RWPE1 (cell line): ENCODE measurements at regions not wholly inside any gene's neighbourhood (a gene's known extent, or its start where the extent isn't known, plus 50 kb on each side); places are given as distances from the start of the nearest gene placed in this dataset.
"Not testable (repeated sequence)": the region's sequence is repeated elsewhere in the genome, so short reads cannot be mapped to it uniquely, and the experiment has no call there.

Experiments
- CTCF ChIA-PET: fragments of 350-600 bp; sonication (Branson Sonifier 250); formaldehyde crosslinking; extraction: SDS; loops from one replicate; lab custom pipeline; 2021; lab: Yijun Ruan, JAX
- POLR2A ChIA-PET: fragments of 400-600 bp; formaldehyde crosslinking; extraction: SDS; loops from one replicate; lab custom pipeline; 2020; ENCODE audit warnings: antibody characterized with exemption; ENCODE audit not compliant: low non-redundant PET; lab: Yijun Ruan, JAX
- DNase-seq: peaks from one replicate; pipeline ENCODE4 v3.0.0; 2012; ENCODE audit warnings: low spot score
- H3K27ac ChIP-seq: fragments of 450-650 bp; 2 replicates; pipeline ENCODE4 v1.5.1; 2017
- CTCF ChIP-seq: fragments of 450-650 bp; conservative IDR thresholded peaks from 2 replicates; pipeline ENCODE4 v1.5.1; 2017; ENCODE audit warnings: low read depth, mild to moderate bottlenecking

GRCh38 chr16:64667334-64667877 lies 454.5 kb downstream of the CDH11 start:
- no peak overlapping the region for H3K27ac ChIP-seq
- DNase-seq, result no peak
- ChIA-PET POLR2A (no interaction called here), CTCF (no interaction called here)
- TF ChIP-seq CTCF, result no peak

DNA sequence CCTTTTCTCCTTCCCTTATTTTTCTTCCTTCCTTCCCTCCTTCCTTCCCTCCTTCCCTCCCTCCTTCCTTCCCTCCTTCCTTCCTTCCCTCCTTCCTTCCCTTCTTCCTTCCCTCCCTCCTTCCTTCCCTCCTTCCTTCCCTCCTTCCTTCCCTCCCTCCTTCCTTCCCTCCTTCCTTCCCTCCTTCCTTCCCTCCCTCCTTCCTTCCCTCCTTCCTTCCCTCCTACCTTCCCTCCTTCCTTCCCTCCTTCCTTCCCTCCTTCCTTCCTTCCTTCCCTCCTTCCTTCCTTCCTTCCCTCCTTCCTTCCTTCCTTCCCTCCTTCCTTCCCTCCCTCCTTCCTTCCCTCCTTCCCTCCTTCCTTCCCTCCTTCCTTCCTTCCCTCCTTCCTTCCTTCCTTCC lies 459.6 kb downstream of the CDH11 start:
- POLR2A ChIA-PET, CTCF ChIA-PET, DNase-seq, H3K27ac ChIP-seq: not testable (repeated sequence)

DNA sequence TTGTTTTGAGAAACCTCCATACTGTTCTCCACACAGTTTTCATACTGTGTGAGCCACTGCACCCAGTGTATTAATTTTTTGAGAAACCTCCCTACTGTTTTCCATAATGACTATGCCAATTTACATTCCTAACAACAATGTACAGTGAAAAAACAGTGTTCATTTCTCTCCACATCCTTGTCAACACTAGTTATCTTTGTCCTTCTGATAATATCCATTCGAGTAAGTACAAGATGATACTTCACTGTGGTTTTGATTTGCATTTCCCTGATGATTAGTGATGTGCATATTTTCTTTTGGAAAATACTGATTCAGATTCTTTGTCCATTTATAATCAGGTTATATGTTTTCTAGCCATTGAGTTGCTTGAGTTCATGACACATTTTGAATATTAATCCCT lies 462.0 kb downstream of the CDH11 start:
- ChIA-PET CTCF (no interaction called here), POLR2A (no interaction called here)
- no peak overlapping the region for H3K27ac ChIP-seq
- no peak for DNase-seq
- no peak for TF ChIP-seq CTCF

- ChIA-PET CTCF (no interaction called here), POLR2A (no interaction called here)
- H3K27ac ChIP-seq, result no peak overlapping the region
- TF ChIP-seq CTCF, result no peak
- no peak for DNase-seq
These were observed 464.4 kb downstream of the CDH11 start for GRCh38 chr16:64657316-64658011.

GRCh38 chr16:64656471-64656870 lies 465.4 kb downstream of the CDH11 start:
- no peak for DNase-seq
- CTCF ChIA-PET, result no interaction called here
- TF ChIP-seq CTCF, result no peak
- POLR2A ChIA-PET, result no interaction called here
- H3K27ac ChIP-seq, result no peak overlapping the region

DNA sequence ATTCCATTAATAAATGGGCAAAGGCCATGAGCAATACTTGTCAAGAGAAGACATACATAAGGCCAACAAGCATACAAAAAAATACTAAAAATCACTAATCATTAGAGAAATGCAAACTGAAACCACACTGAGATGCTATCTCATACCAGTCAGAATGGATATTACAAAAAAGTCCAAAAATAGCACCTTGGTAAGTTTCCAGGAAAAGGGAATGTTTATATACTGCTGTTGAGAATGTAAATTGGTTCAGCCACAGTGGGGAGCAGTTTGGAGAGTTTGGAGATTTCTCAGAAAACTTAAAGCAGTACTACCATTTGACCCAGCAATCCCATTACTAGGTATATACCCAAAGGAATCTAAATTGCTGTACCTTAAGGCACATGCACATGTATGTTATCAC lies 467.7 kb downstream of the CDH11 start:
- no peak for TF ChIP-seq CTCF
- CTCF ChIA-PET, result interaction anchor here (0.6 kb wide), 1 partner anchor 34 kb away, joined by 3 read pairs; no protein-coding TSS in a partner anchor
- H3K27ac ChIP-seq, result no peak overlapping the region
- no peak for DNase-seq
- POLR2A ChIA-PET, result no interaction called here

GRCh38 chr16:64648282-64648681 lies 473.6 kb downstream of the CDH11 start:
- no peak overlapping the region for H3K27ac ChIP-seq
- DNase-seq, result no peak
- TF ChIP-seq CTCF, result no peak
- ChIA-PET CTCF (no interaction called here), POLR2A (no interaction called here)
